ENCODE measurements at regions not wholly inside any gene's neighbourhood (a gene's known extent, or its start where the extent isn't known, plus 50 kb on each side); places are given as distances from the start of the nearest gene placed in this dataset.

DNA sequence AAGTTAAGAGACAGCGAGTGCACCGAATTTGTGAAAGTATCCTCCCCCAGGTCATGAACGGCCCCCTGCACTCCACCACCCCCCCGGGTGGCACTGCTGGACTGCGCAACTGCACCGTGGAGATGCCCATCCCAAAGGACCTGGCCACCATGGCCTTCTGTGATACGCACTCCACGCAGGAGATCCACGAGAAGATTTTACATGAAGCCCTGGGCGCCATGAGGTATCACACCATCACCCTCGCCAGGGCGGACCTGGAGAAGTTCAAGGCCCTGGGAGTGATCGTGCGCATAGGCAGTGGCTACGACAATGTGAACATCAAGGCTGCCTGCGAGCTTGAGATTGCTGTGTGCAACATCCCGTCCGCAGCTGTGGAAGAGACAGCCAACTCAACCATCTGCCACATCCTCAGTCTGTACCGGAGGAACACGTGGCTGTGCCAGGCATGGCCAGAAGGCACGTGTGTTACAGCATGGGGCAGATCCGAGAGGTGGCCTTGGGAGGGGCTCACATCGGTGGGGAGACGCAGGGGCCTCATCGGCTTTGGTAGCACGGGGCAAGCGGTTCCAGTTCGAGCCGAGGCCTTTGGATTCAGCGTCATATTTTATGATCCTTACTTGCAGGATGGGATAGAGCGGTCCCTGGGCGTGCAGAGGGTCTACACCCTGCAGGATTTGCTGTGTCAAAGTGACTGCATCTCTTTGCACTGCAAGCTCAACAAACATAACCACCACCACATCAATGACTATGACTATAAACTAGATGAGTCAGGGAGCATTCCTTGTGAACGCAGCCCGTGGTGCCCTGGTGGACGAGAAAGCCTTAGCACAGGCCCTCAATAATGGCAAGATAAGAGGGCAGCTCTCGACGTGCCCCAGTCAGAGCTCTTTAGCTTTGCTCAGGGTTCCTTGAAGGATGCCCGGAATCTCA is 290.8 kb upstream of the MC4R start:
- no peak for DNase-seq

DNA sequence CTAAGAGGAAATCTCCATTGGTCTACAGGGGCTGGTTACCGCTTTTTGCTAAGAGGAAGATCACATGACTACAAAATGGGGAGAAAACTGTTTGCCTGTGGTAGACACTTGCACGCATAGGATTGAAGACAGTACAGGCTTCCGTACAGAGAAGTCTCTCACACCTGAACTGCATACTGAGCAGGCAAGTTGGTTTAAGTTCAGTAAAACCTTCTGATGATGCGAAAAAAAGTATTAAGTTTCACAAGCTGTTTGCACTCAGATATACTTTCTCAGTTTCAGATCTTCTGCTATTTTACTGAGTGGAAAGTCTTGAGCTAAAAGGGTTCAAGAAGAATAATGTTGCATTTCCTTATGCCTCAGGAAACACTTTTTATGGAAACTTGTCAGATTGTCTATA is 292.2 kb upstream of the MC4R start:
- no peak for DNase-seq

DNA sequence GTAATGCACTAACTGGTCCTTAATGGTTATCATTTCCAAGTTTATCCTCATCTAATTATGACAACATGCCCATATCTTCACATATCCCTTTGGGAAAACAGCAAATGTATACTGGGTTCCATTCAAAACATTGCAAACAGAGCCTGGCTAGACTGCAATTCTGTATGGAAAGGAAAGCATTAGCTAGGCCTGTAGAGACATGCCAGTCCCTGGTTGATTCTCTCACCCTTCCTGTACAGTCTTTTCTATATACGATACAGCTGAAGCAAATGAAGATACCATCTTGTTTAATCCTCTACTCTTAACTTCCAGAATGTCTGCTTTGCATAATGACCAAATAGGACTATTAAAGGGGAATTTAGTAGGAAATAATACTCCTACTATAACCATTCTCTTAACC is 294.4 kb upstream of the MC4R start:
- DNase-seq: no peak

DNA sequence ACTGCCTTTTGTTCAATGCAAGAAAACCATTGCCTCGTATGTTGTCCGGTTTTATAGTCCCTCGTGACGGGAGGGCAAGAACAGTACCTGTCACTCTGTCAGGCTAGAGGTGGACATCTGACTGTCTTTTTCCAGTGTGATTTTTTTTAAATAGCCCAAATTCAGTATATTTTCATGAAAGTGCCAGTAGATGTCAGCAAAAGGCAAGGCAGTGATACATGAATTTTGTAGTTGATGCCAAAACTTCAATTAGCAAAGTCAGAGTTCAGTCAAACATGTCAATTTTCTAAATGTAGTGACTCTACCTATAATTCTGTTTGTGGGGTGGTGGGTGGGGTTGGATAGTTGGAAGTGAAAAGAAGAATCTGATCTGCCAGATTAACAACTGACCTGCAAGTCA is 296.0 kb upstream of the MC4R start:
- no peak for DNase-seq

DNA sequence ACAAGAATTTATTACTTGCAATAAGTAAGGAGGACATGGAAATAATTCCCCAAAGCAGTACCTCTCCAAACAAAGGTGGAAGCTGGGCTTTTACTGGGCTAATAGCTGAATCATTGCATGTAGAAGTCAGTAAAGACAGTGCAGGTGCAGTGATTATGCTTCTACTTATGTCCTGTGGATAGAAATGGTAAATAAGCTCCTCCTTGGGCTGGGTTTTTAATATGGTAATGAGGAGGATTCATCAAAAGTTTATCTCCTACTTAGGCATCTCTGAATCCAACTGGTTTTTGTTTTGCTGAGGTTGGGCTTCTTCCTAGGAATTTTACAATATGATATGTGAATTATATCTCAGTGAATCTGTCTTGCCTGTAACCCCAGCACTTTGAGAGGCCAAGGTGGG is 297.4 kb upstream of the MC4R start:
- DNase-seq: no peak

DNA sequence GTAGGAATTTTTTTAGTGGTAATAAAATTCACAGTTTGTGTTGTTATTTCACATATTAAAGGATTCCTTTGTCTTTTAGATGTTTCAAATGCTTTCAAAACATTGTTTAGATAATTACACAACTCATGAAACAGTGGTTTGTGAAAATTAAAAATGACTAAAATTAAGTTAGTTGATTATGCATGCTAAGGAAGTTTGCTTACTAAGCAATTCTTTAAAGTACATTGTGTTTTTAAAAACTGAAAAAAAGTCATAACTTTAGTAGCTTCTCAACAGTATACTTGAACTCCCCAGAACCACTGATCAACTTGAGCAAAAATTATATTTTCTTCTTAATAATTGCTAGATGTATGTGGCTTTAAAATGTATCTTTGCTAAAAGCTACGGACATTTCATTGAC is 298.4 kb upstream of the MC4R start:
- DNase-seq: no peak

DNA sequence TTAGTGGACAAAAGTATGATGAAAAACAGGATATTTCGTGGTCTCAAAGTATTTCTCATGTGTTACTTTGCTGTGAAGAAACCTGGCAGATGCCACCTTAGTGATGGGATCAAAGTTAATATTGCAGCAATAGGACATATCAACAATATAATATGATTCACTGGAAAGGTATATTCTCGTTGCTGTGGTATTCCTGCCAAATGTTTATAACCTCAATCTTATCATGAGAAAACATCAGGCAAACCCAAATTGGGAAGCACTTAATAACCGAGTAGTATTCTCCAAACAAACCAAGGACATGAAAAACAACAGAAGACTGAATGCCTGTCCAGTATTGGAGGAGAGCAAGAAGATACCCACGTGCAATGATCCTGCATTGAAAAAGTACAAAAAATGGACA is 302.6 kb upstream of the MC4R start:
- no peak for DNase-seq

DNA sequence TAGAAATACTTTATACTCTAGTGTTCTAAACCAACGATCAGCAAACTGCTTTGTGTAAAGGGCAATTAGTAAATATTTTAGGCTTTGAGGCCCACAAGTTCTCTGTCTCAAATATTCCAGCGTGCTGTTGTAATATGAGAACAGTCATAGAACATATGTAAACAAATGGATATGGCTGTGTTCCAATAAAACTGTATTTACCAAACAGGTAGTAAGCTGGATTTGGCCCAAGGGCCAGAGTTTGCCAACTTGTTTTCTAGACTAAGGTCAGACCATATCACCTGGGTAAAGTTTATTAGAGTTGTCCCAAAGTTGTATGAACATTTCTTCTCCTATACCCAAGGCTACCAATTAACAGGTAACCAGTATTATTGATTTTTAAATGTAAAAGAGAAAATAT is 303.2 kb upstream of the MC4R start:
- no peak for DNase-seq

DNA sequence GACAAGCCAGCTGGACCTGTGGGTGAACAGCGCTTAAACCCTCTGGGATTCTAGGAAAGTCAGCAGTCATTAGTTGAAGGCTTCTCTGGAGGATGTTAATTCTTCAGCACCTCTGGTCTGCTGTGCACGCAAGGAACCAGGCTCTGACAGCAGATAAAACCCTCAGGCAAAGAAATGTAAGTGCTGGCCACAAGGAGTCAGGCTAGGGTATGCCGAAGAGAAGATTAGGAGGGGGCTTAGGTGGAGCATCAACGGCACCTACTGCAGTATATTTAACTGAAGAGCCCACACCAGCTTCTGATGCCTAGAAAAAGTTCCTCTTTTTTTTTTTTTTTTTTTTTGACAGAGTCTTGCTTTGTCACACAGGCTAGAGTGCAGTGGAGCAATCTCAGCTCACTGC is 304.2 kb upstream of the MC4R start:
- no peak for DNase-seq

DNA sequence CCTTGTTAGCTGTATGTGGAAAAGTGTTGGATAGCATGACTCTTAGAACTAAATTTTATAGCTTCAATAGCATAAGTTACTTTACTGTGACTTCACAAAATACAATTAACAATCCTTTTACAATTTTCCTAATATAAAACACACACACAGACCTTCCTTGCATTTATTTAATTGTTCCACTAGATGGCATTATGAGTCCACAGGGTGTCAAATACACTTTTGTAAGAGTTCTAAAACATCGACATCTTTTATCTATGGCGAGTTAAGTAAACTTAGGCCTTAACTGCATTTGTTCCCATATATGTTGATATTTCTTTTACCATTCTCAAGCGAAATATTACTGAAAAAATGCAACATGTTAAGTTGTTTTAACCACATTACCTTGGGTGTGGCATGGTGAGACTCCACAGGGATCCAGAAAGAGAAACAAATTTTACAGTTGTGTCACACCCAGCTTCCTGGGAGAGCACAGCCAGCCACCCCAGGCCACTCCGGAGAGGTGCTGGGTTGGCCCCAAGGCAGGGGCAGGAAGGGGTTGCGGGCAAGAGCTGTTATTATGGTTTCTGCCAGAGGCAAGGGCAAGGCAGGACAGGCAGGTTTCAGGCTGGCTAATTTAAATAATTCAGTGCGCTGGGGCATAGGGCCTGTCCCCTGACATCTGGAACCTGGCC is 312.4 kb upstream of the MC4R start:
- peak; percentile 21 for DNase-seq

DNA sequence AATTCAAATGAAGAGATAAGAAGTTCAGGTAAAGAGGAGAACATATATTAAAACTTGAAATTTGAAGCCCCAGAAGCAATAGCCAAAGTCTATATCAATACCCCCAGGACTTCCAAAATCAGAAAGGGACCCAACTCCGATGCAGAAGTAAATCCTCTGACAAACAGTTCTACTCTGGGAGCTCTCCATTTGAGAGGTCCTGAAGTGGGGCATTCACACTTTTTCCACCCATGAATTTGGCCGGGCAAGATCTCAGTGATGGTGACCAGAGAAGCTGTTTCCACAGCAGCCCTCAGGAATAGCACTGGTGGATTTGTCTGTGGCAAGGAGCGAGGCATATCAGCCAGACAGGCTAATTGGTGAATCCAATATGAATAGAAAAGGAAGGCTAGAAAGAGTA is 313.6 kb upstream of the MC4R start:
- DNase-seq: peak; percentile 9

DNA sequence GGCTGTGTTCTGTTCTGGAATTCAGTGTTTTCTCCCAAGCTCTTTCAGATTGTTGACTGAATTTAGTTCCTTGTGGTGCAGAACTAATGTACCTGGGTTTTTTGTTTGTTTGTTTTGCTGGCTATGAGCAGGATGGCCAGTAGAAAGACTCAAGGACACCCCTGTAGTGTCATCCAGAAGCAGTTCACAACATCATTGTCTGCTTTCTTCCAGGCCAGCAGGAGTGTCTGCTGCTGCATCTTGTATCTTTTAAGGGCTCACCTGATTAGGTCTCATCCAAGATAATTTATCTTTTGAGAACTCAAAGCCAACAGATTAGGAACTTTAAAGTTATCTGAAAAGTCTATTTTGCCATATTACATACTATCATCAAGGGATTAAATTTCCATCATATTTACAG is 318.5 kb upstream of the MC4R start:
- DNase-seq: no peak

DNA sequence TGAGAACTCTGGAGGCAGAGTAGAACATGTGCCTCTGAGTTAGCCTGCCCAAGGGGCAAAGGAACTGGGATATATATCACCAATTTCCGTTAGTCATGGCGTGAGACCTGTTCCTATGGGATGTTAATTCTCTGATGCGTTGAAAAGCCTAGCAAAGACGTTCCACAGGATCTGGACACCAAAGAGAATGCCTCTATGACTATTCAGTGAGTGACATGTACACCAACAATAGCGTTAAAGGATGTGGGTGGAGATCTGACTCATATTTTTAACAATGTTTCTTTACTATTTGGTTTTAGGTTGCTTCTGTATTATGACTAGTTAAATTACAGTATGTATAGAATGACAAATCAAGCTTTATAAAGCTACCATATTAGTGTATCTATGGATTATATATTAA is 320.9 kb upstream of the MC4R start:
- no peak for DNase-seq

DNA sequence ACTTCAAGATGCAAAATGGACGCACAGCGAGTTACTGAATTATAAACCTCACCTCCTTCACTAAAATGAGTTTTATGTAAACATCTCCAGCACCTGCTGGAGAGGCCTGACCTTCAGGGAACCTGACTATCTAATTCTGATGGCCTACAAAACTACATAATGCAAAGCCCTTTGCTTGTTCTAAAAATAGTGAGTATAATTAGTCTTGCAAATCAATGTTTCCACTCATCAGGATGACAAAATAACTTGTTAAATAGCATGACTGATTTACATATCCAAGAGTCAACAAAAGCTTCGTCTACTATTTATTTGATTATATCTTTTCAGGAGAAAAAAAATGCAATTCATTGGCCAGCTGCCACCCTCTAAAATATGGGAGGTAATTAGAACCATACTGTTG is 326.3 kb upstream of the MC4R start:
- no peak for DNase-seq

DNA sequence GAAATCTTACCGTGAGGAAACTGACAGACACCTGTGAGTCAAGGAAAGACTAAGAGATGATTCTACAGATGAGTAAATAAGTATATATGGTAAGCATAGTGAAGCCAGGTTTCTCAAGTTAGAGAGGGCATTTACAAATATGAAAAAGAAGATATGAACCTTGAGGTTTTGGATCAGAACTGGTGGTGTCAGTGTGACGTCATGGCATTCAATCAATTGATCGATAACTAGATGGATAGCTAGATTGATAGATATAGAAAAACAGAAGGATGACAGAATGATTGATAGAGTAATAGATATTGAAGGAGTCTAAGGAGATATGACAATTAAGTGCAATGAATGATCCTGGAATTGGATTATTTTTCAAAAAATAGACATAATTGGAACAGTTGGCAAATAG is 350.2 kb upstream of the MC4R start:
- DNase-seq: no peak

DNA sequence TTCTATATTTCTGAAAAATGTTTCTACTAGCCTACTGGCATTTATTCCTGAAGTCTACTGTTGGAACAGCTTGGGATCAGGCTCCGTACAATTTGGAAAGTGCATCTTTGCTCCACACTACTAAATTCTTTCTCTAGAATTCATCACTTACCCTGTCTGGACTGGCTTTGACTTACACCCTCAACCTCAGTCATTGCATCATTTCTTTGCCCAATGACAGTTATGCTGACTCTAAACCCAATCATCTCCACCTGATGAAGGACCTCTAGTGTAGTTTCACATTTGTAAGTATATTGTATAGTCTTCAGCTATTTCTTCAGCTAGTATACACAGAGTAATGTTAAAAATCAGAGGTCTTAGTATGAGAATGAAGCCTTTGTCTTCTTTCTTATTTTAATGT is 359.6 kb upstream of the MC4R start:
- no peak for DNase-seq

DNA sequence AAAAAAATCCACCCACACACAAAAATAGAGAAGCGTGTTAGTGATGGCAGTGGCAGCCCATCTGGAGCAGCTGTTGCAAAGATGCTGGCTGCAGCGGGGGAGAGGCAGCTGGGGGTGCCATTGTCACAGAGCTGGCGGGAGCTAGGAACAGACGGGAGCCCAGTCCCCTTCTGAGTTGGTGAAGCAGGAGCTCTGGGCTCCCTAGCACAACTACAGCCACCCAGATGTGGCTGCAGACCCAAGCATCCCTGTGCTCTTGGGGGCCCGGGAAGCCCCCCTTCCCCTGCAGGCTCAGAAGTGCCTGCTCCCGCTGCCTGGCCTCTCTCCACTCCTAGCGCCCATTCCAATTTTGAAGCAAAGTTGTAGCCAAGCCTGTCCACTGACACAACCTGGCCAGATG is 366.6 kb upstream of the MC4R start:
- no peak for DNase-seq

DNA sequence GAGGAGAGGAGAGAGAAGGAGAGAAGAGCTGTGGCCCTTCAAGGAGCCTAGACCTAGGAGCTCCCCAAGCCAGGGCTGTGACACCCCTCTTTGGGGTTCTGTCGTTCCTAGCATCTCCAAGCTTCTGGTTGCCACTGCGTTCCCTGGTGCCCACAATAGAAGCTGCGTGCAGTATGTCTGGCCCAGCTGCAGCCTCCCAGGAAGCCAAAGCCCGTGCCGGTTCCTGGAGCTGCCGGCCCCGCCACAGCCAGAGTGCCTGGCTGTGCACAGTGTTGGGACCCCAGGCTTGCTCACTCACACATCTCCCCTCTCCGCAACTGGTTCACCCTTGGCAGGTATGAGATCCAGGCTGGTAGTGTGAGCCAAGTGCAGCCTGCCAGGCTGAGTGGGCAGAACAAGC is 367.7 kb upstream of the MC4R start:
- no peak for DNase-seq

DNA sequence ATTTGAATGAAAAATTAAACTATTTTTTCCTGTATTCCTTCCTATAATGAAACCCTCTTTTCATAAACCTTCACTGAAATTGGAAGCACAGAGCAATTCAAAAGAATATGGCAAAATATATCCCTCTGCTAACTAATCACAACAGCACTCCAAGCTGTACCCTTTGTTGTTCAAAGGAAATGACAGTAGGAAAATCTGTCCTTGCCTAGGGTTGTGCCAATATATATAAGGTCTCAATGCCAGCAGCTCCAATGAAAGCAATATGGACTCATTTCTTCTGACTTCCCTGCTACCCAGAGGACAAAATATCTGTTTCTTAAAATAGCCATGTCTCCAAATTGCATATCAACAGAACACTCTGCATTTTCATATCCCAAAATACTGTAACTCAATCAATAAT is 373.9 kb upstream of the MC4R start:
- no peak for DNase-seq

DNA sequence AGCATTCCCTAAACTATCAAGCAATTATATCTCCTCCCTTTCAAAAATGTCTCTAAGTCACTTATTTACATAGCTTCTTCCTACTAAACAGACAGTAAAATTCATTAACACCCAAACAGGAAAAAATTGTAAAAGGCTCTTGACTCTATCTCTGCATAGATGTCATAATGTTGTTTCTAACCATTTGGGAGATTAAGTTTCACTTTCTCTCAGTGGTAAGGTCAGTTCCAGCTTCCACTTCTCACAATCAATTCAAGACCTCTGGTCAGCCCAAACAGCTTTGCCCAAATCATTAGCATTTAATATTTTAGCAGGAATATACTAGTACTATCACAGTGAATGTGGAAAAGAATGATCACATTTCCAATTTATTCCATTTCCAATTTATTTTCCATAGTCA is 374.3 kb upstream of the MC4R start:
- DNase-seq: no peak

DNA sequence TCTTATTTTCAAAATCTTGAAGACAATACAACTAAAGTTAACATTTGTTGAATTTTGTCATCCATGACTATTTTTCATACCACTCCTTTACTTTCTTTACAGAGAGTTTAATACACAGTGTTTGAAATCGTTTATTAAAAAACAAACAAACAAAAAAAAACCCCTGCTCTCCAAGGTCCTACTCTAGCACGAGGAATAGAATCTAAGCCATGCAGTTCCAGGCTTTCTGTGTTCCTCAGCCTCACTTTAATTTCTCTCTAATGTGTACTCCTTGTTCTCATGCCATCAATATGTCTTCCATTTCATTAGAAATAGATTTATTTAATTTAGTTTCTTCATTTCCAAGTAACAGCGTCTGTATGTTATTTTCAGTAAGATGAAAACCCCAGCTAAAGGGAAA is 381.2 kb upstream of the MC4R start:
- no peak for DNase-seq

DNA sequence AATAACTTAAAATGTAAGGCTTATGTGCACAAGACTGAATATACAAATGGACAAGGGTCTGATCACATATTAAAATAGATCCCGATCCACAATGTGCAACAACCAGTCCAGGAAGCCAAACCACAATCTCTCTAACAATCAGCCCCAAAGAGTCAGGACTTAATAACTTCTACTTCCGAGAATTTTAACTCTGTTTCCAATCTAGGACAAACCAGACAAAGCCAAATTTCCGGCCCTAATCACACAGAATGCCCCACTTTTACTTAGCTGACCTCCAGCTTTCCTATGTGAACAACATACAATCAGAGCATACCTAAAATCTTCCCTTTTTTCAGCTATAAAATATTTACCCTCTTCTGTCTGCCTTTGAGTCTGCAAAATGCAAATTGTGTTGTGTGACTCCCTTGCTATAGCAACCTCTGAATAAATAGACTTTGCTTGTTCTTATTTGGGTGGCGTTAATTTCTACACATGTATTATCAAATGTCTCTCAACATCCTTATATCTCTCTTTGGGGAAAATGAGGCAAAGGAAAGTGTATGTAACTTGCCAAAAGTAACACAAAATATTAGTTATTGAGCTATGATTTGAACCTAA is 381.9 kb upstream of the MC4R start:
- no peak for DNase-seq

DNA sequence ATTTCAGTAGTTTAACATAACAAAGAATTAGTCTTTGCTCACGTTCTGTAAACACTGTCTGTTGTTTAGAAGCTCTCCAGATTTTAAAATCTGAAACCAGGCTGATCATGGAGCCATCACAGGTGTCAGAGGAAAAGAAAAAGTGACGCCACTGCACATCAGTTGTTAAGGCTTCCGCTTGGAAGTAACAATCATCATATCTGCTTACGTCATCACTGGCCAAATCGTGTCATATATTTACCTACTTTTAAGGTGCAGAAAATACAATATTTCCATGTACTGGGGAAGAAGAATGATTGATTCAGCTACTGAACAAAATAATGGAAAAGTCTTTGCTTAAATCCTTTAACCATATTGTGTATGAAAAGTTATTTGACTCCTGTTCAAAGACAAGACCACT is 382.6 kb upstream of the MC4R start:
- no peak for DNase-seq

All from renal pelvis (tissue), 1 donor.